DOHH2 (cell line): ENCODE measurements at regions not wholly inside any gene's neighbourhood (a gene's known extent, or its start where the extent isn't known, plus 50 kb on each side); places are given as distances from the start of the nearest gene placed in this dataset.

Experiments
- H3F3A ChIP-seq: fragments of 200-600 bp; sonication (generic), shearing (Covaris generic); 2 replicates; pipeline ENCODE4 v1.6.0; 2016; ENCODE audit warnings: antibody characterized with exemption, mild to moderate bottlenecking; ENCODE audit not compliant: control insufficient read depth, insufficient read depth
- H3K27ac ChIP-seq: fragments of 200-600 bp; sonication (generic); 2 replicates; pipeline ENCODE4 v1.5.1; 2014; ENCODE audit warnings: low read depth, mild to moderate bottlenecking, low read length, moderate library complexity
- H3K27me3 ChIP-seq: fragments of 200-600 bp; sonication (generic); 2 replicates; pipeline ENCODE4 v1.6.1; 2014; ENCODE audit warnings: mild to moderate bottlenecking, low read length, mixed read lengths; ENCODE audit not compliant: control insufficient read depth
- H3K36me3 ChIP-seq: fragments of 200-600 bp; sonication (generic); 2 replicates; pipeline ENCODE4 v1.6.1; 2014; ENCODE audit warnings: mild to moderate bottlenecking, low read length, moderate library complexity, mixed read lengths; ENCODE audit not compliant: control insufficient read depth
- H3K4me1 ChIP-seq: fragments of 200-600 bp; sonication (generic); 2 replicates; pipeline ENCODE4 v1.6.1; 2014; ENCODE audit warnings: mild to moderate bottlenecking, low read length, mixed read lengths; ENCODE audit not compliant: control insufficient read depth
- H3K4me2 ChIP-seq: fragments of 200-600 bp; sonication (generic); 2 replicates; pipeline ENCODE4 v1.6.0; 2014; ENCODE audit warnings: mild to moderate bottlenecking, low read length, moderate library complexity
- H3K4me3 ChIP-seq: fragments of 200-600 bp; sonication (generic); 2 replicates; pipeline ENCODE4 v1.5.1; 2014; ENCODE audit warnings: mild to moderate bottlenecking, low read length, mixed read lengths
- H3K79me2 ChIP-seq: fragments of 200-600 bp; sonication (generic); 2 replicates; pipeline ENCODE4 v1.6.1; 2014; ENCODE audit warnings: mild to moderate bottlenecking, low read length, mixed read lengths; ENCODE audit not compliant: control insufficient read depth
- H3K9me2 ChIP-seq: fragments of 200-600 bp; sonication (generic); replicated peaks from 2 replicates; pipeline ENCODE4 v1.6.1; 2014; ENCODE audit warnings: mild to moderate bottlenecking, low read length, mixed read lengths; ENCODE audit not compliant: control insufficient read depth
- H3K9me3 ChIP-seq: fragments of 200-600 bp; sonication (generic); 2 replicates; pipeline ENCODE4 v1.6.1; 2014; ENCODE audit warnings: antibody characterized with exemption, low read length, mixed read lengths; ENCODE audit not compliant: control insufficient read depth, insufficient read depth
- H4K20me1 ChIP-seq: fragments of 200-600 bp; sonication (generic); 2 replicates; pipeline ENCODE4 v1.6.0; 2014; ENCODE audit warnings: low read depth, mild to moderate bottlenecking, antibody characterized with exemption, low read length, moderate library complexity; ENCODE audit not compliant: control insufficient read depth, insufficient read depth
- CTCF ChIP-seq: fragments of 200-600 bp; sonication (generic); IDR thresholded peaks from one replicate; pipeline ENCODE4 v1.5.1; 2014; ENCODE audit warnings: antibody characterized with exemption, mild to moderate bottlenecking, low read depth, low read length; ENCODE audit not compliant: poor library complexity, severe bottlenecking
- EZH2phosphoT487 ChIP-seq: fragments of 200-600 bp; sonication (generic); IDR thresholded peaks from 2 replicates; pipeline ENCODE4 v1.6.1; 2017; ENCODE audit warnings: borderline replicate concordance, mild to moderate bottlenecking, antibody characterized with exemption, low read length, moderate library complexity, mixed read lengths

- TF ChIP-seq CTCF (no peak), EZH2phosphoT487 (no peak)
- Histone ChIP-seq H3K4me3 (no peak overlapping the region), H3K79me2 (no peaks in the 10 kb centered on the region), H3K36me3 (no peaks in the 10 kb centered on the region), H3K27ac (no peak overlapping the region), H3K27me3 (no peaks in the 10 kb centered on the region), H3K9me2 (no peaks in the 10 kb centered on the region), H3K4me2 (no peak overlapping the region), H4K20me1 (no peaks in the 10 kb centered on the region), H3K9me3 (0 out of 2 replicates have a peak, but pooled peaks cover 5% of the 10 kb centered on the region), H3K4me1 (no peaks in the 10 kb centered on the region), H3F3A (no peaks in the 10 kb centered on the region)
Observed at GRCh38 chr1:199194862-199195261, 556.0 kb downstream of the PTPRC start.

GRCh38 chr1:199197695-199198094 is 558.9 kb downstream of the PTPRC start:
- Histone ChIP-seq H4K20me1 (no peaks in the 10 kb centered on the region), H3K27me3 (no peaks in the 10 kb centered on the region), H3K9me2 (no peaks in the 10 kb centered on the region), H3K27ac (no peak overlapping the region), H3K4me2 (no peak overlapping the region), H3K4me3 (no peak overlapping the region), H3K36me3 (no peaks in the 10 kb centered on the region), H3K4me1 (peaks cover 12% of the 10 kb centered on the region), H3K79me2 (no peaks in the 10 kb centered on the region), H3F3A (no peaks in the 10 kb centered on the region), H3K9me3 (0 out of 2 replicates have a peak, but pooled peaks cover 5% of the 10 kb centered on the region)
- TF ChIP-seq EZH2phosphoT487 (no peak), CTCF (no peak)

- Histone ChIP-seq H3K36me3 (no peaks in the 10 kb centered on the region), H3K4me1 (peaks cover 15% of the 10 kb centered on the region), H3F3A (no peaks in the 10 kb centered on the region), H3K9me2 (no peaks in the 10 kb centered on the region), H3K4me2 (peak overlapping the region; percentile 55), H3K27me3 (no peaks in the 10 kb centered on the region), H3K9me3 (0 out of 2 replicates have a peak, but pooled peaks cover 2% of the 10 kb centered on the region), H4K20me1 (no peaks in the 10 kb centered on the region), H3K79me2 (no peaks in the 10 kb centered on the region), H3K27ac (no peak overlapping the region), H3K4me3 (peak overlapping the region; percentile 42)
- TF ChIP-seq EZH2phosphoT487, result no peak
- TF ChIP-seq CTCF, result no peak
Observed at GRCh38 chr1:199202331-199202730, 563.5 kb downstream of the PTPRC start.

- Histone ChIP-seq H3K9me2 (no peaks in the 10 kb centered on the region), H4K20me1 (no peaks in the 10 kb centered on the region)
Observed at GRCh38 chr1:199204231-199204630, 565.4 kb downstream of the PTPRC start.

More at GRCh38 chr1:199204231-199204630, 565.4 kb downstream of the PTPRC start:
- Histone ChIP-seq H3K4me1 (peaks cover 15% of the 10 kb centered on the region), H3K9me3 (no peaks in the 10 kb centered on the region), H3F3A (no peaks in the 10 kb centered on the region), H3K27ac (no peak overlapping the region), H3K36me3 (no peaks in the 10 kb centered on the region), H3K27me3 (no peaks in the 10 kb centered on the region), H3K79me2 (no peaks in the 10 kb centered on the region), H3K4me2 (no peak overlapping the region), H3K4me3 (no peak overlapping the region)
- TF ChIP-seq EZH2phosphoT487 (no peak), CTCF (no peak)
